Right lobe of liver (tissue), 4 donors: ENCODE measurements at regions not wholly inside any gene's neighbourhood (a gene's known extent, or its start where the extent isn't known, plus 50 kb on each side); places are given as distances from the start of the nearest gene placed in this dataset.

ENCODE experiments used
- POLR2A ChIP-seq: fragments of 450-650 bp; IDR thresholded peaks from one replicate; pipeline ENCODE4 v1.6.1; 2017; ENCODE audit warnings: antibody characterized with exemption, mild to moderate bottlenecking
- TF ChIP-seq, protein P1 (sequence below), 4 donors: fragments of 200-600 bp in 3 of 4; fragments of 450-650 bp in 1 of 4; IDR thresholded peaks; one replicate each; pipeline versions ENCODE4 v1.5.1 to v1.8.0; 2016 to 2022; ENCODE audit warnings: antibody characterized with exemption in 4 of 4, mild to moderate bottlenecking in 2 of 4
- donor health status: DM: no; HTN: no; CAD: no.
- donor health status: DM: no; HTN: no; CAD: no.
- donor health status: DM: no; HTN: yes; CAD: no.

DNA sequence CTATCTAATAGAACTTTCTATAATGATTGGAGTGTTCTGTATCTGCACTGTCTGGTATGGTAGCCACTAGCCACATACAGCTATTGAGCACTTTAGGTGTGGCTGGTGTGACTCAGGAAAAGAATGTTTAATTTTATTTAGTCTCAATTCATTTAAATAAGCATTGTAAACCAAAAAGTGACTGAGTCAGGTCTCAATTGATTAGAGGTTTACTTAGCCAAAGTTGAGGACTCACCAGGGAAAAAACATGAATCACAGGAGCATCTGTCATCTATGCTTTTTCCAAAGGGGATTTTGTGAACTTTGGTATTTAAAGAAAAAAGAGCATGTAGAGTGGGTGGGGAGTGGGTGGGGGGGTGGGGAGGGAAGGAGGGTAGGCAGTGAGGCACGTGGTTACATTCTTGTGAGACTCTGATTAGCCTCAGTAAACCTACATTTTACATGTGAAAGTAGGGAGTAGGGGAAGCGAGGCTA, 473.1 kb downstream of the ATP23 start:
- TF ChIP-seq, protein P1, sequence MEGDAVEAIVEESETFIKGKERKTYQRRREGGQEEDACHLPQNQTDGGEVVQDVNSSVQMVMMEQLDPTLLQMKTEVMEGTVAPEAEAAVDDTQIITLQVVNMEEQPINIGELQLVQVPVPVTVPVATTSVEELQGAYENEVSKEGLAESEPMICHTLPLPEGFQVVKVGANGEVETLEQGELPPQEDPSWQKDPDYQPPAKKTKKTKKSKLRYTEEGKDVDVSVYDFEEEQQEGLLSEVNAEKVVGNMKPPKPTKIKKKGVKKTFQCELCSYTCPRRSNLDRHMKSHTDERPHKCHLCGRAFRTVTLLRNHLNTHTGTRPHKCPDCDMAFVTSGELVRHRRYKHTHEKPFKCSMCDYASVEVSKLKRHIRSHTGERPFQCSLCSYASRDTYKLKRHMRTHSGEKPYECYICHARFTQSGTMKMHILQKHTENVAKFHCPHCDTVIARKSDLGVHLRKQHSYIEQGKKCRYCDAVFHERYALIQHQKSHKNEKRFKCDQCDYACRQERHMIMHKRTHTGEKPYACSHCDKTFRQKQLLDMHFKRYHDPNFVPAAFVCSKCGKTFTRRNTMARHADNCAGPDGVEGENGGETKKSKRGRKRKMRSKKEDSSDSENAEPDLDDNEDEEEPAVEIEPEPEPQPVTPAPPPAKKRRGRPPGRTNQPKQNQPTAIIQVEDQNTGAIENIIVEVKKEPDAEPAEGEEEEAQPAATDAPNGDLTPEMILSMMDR (IDR thresholded peaks at IDR 0.05) = no peak
- no peak for TF ChIP-seq POLR2A
